HG03039 (cell line): ENCODE measurements at regions not wholly inside any gene's neighbourhood (a gene's known extent, or its start where the extent isn't known, plus 50 kb on each side); places are given as distances from the start of the nearest gene placed in this dataset.

ENCODE experiments used
- ATAC-seq: cut with Tn5 transposase; IDR thresholded peaks from one replicate; pipeline ENCODE4 v1.9.1; 2021; ENCODE audit warnings: mild to moderate bottlenecking, moderate library complexity; ENCODE audit not compliant: unreplicated experiment

GRCh38 chr13:105139380-105140285 is 1395.8 kb downstream of the EFNB2 start:
- peak; percentile 94 for ATAC-seq

GRCh38 chr13:105139048-105139379 is 1396.4 kb downstream of the EFNB2 start:
- ATAC-seq = peak; percentile 26

- ATAC-seq = no peak
Measured at GRCh38 chr13:105135852-105136615, 1399.4 kb downstream of the EFNB2 start.

GRCh38 chr13:105127732-105128131 is 1407.7 kb downstream of the EFNB2 start:
- ATAC-seq = no peak

GRCh38 chr13:105121221-105121620 is 1414.2 kb downstream of the EFNB2 start:
- no peak for ATAC-seq

GRCh38 chr13:105118426-105118985 is 1417.0 kb downstream of the EFNB2 start:
- ATAC-seq = no peak

GRCh38 chr13:105116966-105117365 is 1418.5 kb downstream of the EFNB2 start:
- ATAC-seq = no peak

GRCh38 chr13:105112561-105112960 is 1422.9 kb downstream of the EFNB2 start:
- ATAC-seq = no peak

GRCh38 chr13:105107781-105108180 is 1427.7 kb downstream of the EFNB2 start:
- ATAC-seq = no peak

GRCh38 chr13:105105471-105105870 is 1430.0 kb downstream of the EFNB2 start:
- no peak for ATAC-seq

GRCh38 chr13:105097521-105097920 is 1437.9 kb downstream of the EFNB2 start:
- ATAC-seq = no peak

- no peak for ATAC-seq
Measured at GRCh38 chr13:105089858-105090643, 1445.4 kb downstream of the EFNB2 start.

- ATAC-seq = no peak
Measured at GRCh38 chr13:105087945-105088344, 1447.5 kb downstream of the EFNB2 start.

- ATAC-seq = no peak
Measured at GRCh38 chr13:105084931-105085330, 1450.5 kb downstream of the EFNB2 start.

GRCh38 chr13:105083992-105084391 is 1451.5 kb downstream of the EFNB2 start:
- no peak for ATAC-seq

GRCh38 chr13:105074755-105075154 is 1460.7 kb downstream of the EFNB2 start:
- ATAC-seq = no peak

- ATAC-seq = no peak
Measured at GRCh38 chr13:105073041-105073440, 1462.4 kb downstream of the EFNB2 start.

GRCh38 chr13:105070452-105070851 is 1465.0 kb downstream of the EFNB2 start:
- ATAC-seq = no peak

GRCh38 chr13:105069106-105069505 is 1466.4 kb downstream of the EFNB2 start:
- no peak for ATAC-seq

GRCh38 chr13:105063676-105064075 is 1471.8 kb downstream of the EFNB2 start:
- ATAC-seq = no peak

- no peak for ATAC-seq
Measured at GRCh38 chr13:105059786-105060185, 1475.7 kb downstream of the EFNB2 start.
